Astrocyte (in vitro differentiated cells and primary cell): ENCODE measurements at regions not wholly inside any gene's neighbourhood (a gene's known extent, or its start where the extent isn't known, plus 50 kb on each side); places are given as distances from the start of the nearest gene placed in this dataset.

Experiments used
- DNase-seq: peaks from one replicate; pipeline ENCODE4 v3.0.0-alpha.2; 2010; ENCODE audit warnings: low read depth
- FAIRE-seq: peaks from 2 replicates; lab custom pipeline; 2011; peaks lifted over from hg19 to GRCh38; lab: Jason Lieb, UNC
- H2AFZ ChIP-seq: 2 replicates; pipeline ENCODE4 v1.6.0; 2012; ENCODE audit warnings: low read depth, low read length, inconsistent platforms
- H3K27ac ChIP-seq: 2 replicates; pipeline ENCODE4 v1.5.1; 2011; ENCODE audit warnings: low read depth, low read length, inconsistent platforms
- H3K27me3 ChIP-seq: 2 replicates; pipeline ENCODE4 v1.6.0; 2011; ENCODE audit warnings: low read length, inconsistent platforms; ENCODE audit not compliant: insufficient read depth
- H3K36me3 ChIP-seq: 2 replicates; pipeline ENCODE4 v1.5.1; 2011; ENCODE audit warnings: low read length, inconsistent platforms; ENCODE audit not compliant: insufficient read depth
- H3K4me1 ChIP-seq: 2 replicates; pipeline ENCODE4 v1.5.1; 2011; ENCODE audit warnings: low read length, inconsistent platforms; ENCODE audit not compliant: insufficient read depth
- H3K4me2 ChIP-seq: 2 replicates; pipeline ENCODE4 v1.6.0; 2012; ENCODE audit warnings: low read length, inconsistent platforms
- H3K4me3 ChIP-seq: 2 replicates; pipeline ENCODE4 v1.5.1; 2011; ENCODE audit warnings: low read depth, mild to moderate bottlenecking, low read length, inconsistent platforms; ENCODE audit not compliant: insufficient read depth
- H3K79me2 ChIP-seq: 2 replicates; pipeline ENCODE4 v1.6.0; 2012; ENCODE audit warnings: mild to moderate bottlenecking, low read length, inconsistent platforms; ENCODE audit not compliant: insufficient read depth
- H3K9ac ChIP-seq: 2 replicates; pipeline ENCODE4 v1.6.0; 2012; ENCODE audit warnings: mild to moderate bottlenecking, low read length, inconsistent platforms
- H3K9me3 ChIP-seq: 2 replicates; pipeline ENCODE4 v1.5.1; 2012; ENCODE audit warnings: low read depth, mild to moderate bottlenecking, low read length, inconsistent platforms; ENCODE audit not compliant: insufficient read depth
- H4K20me1 ChIP-seq: 2 replicates; pipeline ENCODE4 v1.6.0; 2012; ENCODE audit warnings: low read length, inconsistent platforms; ENCODE audit not compliant: insufficient read depth
- H3K27ac Mint-ChIP-seq: one replicate; pipeline ENCODE4 v1.8.0; 2021; ENCODE audit warnings: mild to moderate bottlenecking, mixed read lengths; ENCODE audit not compliant: unreplicated experiment
- H3K27me3 Mint-ChIP-seq: one replicate; pipeline ENCODE4 v1.8.0; 2021; ENCODE audit warnings: low read depth, mixed read lengths; ENCODE audit not compliant: unreplicated experiment
- H3K36me3 Mint-ChIP-seq: one replicate; pipeline ENCODE4 v1.8.0; 2021; ENCODE audit warnings: low read depth, mixed read lengths; ENCODE audit not compliant: unreplicated experiment
- H3K4me1 Mint-ChIP-seq: one replicate; pipeline ENCODE4 v1.8.0; 2021; ENCODE audit warnings: low read depth, mixed read lengths; ENCODE audit not compliant: unreplicated experiment
- H3K4me3 Mint-ChIP-seq: one replicate; pipeline ENCODE4 v1.8.0; 2021; ENCODE audit warnings: mild to moderate bottlenecking, moderate library complexity, mixed read lengths; ENCODE audit not compliant: unreplicated experiment
- H3K9me3 Mint-ChIP-seq: one replicate; pipeline ENCODE4 v1.8.0; 2021; ENCODE audit warnings: mild to moderate bottlenecking, mixed read lengths; ENCODE audit not compliant: unreplicated experiment
- EZH2 ChIP-seq: IDR thresholded peaks from 2 replicates; pipeline ENCODE4 v1.6.1; 2012; ENCODE audit warnings: mild to moderate bottlenecking, low read length, inconsistent platforms; ENCODE audit not compliant: insufficient read depth
- TF ChIP-seq, protein P1 (sequence below): IDR thresholded peaks from 2 replicates; pipeline ENCODE4 v1.5.1; 2011; ENCODE audit warnings: low read depth, mild to moderate bottlenecking, inconsistent platforms, low read length, moderate library complexity; ENCODE audit not compliant: insufficient read depth

DNA sequence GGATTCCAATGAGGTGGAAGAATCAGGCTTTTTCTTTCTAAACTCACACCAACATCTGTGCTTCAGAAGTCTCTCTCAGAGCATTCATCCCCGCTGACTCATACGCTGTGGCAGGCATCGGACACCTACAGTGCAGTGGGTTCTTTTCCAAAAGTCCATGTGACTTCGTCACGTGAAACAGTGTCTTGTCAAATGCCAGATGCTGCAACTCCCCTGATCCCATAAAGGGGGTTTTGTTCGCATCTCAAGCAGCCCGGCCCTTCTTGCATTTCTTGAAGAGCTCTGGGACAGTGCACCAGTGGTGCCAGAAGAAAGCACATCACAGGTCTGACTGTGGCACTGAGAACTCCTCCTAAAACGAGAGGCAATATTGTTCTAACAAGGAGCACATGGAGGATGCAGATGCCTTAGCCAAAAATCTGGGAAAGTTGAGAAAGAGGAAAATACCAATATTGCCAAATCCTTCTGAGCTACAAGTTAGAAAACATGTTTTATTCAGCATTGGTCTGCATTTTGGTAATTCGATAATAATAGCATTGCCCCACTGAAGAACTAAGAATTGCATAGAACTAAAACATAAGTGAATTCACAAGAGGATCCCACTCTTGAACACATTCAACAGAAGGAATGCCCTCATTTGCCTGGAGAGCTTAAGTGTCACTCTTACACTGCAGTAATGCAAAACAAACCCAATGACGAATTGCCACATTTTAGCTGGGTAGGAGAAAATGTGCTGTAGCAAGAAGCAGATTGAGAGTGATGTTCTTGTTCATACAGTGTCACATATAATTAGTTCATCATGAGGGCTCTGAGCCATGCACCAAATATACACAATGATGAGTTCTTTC lies 204.4 kb downstream of the CXCL12 start:
- peaks cover 8% of the 10 kb centered on the region for H3K4me1 ChIP-seq
- Mint-ChIP-seq H3K4me1 (peaks cover 29% of the 10 kb centered on the region), H3K4me3 (no peak overlapping the region), H3K27ac (peak overlapping the region; percentile 97), H3K27me3 (no peaks in the 10 kb centered on the region), H3K9me3 (no peaks in the 10 kb centered on the region), H3K36me3 (no peaks in the 10 kb centered on the region)
- H3K4me3 ChIP-seq, result no peak overlapping the region
- H3K79me2 ChIP-seq, result no peaks in the 10 kb centered on the region
- no peaks in the 10 kb centered on the region for H3K36me3 ChIP-seq
- H3K4me2 ChIP-seq, result peak overlapping the region; percentile 60
- peak; percentile 97 for DNase-seq
- H3K9me3 ChIP-seq, result no peaks in the 10 kb centered on the region
- FAIRE-seq, result peak; percentile 99
- no peak overlapping the region for H2AFZ ChIP-seq
- H3K27ac ChIP-seq, result no peak overlapping the region
- TF ChIP-seq, protein P1, sequence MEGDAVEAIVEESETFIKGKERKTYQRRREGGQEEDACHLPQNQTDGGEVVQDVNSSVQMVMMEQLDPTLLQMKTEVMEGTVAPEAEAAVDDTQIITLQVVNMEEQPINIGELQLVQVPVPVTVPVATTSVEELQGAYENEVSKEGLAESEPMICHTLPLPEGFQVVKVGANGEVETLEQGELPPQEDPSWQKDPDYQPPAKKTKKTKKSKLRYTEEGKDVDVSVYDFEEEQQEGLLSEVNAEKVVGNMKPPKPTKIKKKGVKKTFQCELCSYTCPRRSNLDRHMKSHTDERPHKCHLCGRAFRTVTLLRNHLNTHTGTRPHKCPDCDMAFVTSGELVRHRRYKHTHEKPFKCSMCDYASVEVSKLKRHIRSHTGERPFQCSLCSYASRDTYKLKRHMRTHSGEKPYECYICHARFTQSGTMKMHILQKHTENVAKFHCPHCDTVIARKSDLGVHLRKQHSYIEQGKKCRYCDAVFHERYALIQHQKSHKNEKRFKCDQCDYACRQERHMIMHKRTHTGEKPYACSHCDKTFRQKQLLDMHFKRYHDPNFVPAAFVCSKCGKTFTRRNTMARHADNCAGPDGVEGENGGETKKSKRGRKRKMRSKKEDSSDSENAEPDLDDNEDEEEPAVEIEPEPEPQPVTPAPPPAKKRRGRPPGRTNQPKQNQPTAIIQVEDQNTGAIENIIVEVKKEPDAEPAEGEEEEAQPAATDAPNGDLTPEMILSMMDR, result no peak
- TF ChIP-seq EZH2, result no peak
- H3K27me3 ChIP-seq, result peaks cover 18% of the 10 kb centered on the region
- no peak overlapping the region for H3K9ac ChIP-seq
- no peaks in the 10 kb centered on the region for H4K20me1 ChIP-seq

DNA sequence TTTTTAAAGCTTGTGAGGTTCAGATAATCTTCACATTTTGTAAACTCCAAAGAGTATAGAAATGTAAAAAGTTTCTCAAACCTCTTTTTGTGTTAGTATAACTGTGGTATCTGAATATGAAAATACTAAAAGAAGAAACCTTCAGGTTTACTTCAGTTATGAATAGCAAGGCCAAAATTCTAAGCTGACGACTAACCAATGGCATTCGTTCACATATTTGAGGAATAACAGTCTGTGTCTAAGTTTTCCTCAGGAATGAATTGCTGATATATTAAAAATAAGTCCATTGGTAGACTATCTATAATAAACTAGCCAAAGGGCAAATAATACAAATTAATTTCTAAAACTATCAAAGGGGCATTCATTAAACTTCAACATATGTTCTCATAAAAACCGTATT lies 206.0 kb downstream of the CXCL12 start:
- TF ChIP-seq, protein P1, result no peak
- no peak for TF ChIP-seq EZH2
- FAIRE-seq (no peak), DNase-seq (no peak)
- Mint-ChIP-seq H3K36me3 (no peaks in the 10 kb centered on the region), H3K4me3 (no peak overlapping the region), H3K27me3 (no peaks in the 10 kb centered on the region), H3K9me3 (no peaks in the 10 kb centered on the region), H3K27ac (peak overlapping the region; percentile 62), H3K4me1 (peaks cover 29% of the 10 kb centered on the region)
- Histone ChIP-seq H3K79me2 (no peaks in the 10 kb centered on the region), H3K9ac (no peak overlapping the region), H3K27ac (no peak overlapping the region), H3K27me3 (peaks cover 23% of the 10 kb centered on the region), H3K4me1 (peaks cover 8% of the 10 kb centered on the region), H2AFZ (no peak overlapping the region), H4K20me1 (no peaks in the 10 kb centered on the region), H3K36me3 (no peaks in the 10 kb centered on the region), H3K9me3 (no peaks in the 10 kb centered on the region), H3K4me3 (no peak overlapping the region), H3K4me2 (no peak overlapping the region)

DNA sequence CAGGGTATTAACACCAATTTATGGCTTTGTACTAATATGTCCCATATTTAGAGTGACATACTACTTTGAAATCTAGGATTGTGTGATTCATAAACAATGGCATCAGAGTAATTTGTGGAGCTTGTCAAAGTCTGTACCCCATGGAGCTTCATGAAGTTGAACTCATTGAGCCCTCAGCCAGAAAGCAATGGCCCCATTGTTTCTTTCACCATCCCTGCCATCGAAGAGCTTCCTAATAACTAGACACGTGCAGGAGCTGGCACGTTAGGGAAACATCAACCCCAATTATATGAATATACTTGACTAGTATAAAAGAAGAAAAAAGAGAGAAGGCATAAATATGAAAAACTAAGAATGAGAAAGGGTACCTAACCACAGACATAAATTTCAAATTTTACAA lies 206.6 kb downstream of the CXCL12 start:
- H3K4me3 Mint-ChIP-seq, result no peak overlapping the region
- H2AFZ ChIP-seq, result no peak overlapping the region
- peaks cover 8% of the 10 kb centered on the region for H3K4me1 ChIP-seq
- no peaks in the 10 kb centered on the region for H3K27me3 Mint-ChIP-seq
- H3K9me3 ChIP-seq, result no peaks in the 10 kb centered on the region
- no peaks in the 10 kb centered on the region for H3K36me3 ChIP-seq
- no peaks in the 10 kb centered on the region for H4K20me1 ChIP-seq
- peaks cover 23% of the 10 kb centered on the region for H3K27me3 ChIP-seq
- no peaks in the 10 kb centered on the region for H3K9me3 Mint-ChIP-seq
- TF ChIP-seq, protein P1, result no peak
- TF ChIP-seq EZH2, result no peak
- H3K27ac Mint-ChIP-seq, result no peak overlapping the region
- H3K36me3 Mint-ChIP-seq, result no peaks in the 10 kb centered on the region
- no peak for DNase-seq
- H3K27ac ChIP-seq, result no peak overlapping the region
- H3K9ac ChIP-seq, result no peak overlapping the region
- no peaks in the 10 kb centered on the region for H3K79me2 ChIP-seq
- H3K4me1 Mint-ChIP-seq, result peaks cover 35% of the 10 kb centered on the region
- H3K4me2 ChIP-seq, result no peak overlapping the region
- H3K4me3 ChIP-seq, result no peak overlapping the region
- FAIRE-seq, result no peak
